GM12865 (cell line): ENCODE measurements at regions not wholly inside any gene's neighbourhood (a gene's known extent, or its start where the extent isn't known, plus 50 kb on each side); places are given as distances from the start of the nearest gene placed in this dataset.

ENCODE experiments used
- DNase-seq: peaks from one replicate; pipeline ENCODE4 v3.0.0; 2010; ENCODE audit warnings: low read depth
- H3K4me3 ChIP-seq: 2 replicates; pipeline ENCODE4 v1.5.1; 2011; ENCODE audit warnings: mild to moderate bottlenecking, low read depth, low read length, control low read depth
- TF ChIP-seq, protein P1 (sequence below): IDR thresholded peaks from 2 replicates; pipeline ENCODE4 v1.5.1; 2011; ENCODE audit warnings: low read length, control low read depth, low read depth, inconsistent platforms; ENCODE audit not compliant: insufficient read depth; ENCODE audit errors: missing control alignments

DNA sequence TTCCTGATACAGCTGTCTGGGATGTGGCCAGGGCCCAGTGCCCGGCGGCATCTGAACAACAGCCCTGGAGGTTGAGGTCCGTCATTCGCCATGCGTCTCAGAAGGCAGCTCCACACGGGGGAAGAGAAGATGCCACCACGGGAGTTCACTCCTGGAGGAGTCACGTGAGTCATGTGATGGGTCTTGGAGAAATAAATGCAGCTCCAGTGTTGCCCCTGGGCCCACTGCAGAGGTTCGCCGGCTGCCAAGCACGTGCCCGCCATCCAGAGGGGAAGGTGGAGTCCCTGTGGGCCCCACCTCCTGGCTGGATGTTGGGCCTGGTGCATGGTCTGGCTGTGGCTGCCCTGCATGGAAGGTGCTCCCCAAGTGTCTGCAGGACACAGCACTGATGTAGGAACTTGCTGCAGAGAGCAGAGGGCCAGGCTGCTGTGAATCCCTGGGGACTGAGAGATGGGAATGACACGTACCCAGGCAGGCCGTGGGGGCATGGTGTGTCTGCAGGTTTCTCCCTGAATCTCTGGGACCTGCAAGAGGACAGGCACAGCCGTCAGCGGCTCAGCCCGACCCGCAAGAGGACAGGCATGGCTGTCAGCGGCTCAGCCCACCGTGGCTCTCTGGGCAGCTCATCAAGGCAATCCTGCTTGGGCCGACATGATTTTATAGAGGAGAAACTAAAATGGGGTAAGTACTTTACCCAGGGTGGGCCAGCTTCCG lies 418.3 kb upstream of the IRX4 start:
- TF ChIP-seq, protein P1, sequence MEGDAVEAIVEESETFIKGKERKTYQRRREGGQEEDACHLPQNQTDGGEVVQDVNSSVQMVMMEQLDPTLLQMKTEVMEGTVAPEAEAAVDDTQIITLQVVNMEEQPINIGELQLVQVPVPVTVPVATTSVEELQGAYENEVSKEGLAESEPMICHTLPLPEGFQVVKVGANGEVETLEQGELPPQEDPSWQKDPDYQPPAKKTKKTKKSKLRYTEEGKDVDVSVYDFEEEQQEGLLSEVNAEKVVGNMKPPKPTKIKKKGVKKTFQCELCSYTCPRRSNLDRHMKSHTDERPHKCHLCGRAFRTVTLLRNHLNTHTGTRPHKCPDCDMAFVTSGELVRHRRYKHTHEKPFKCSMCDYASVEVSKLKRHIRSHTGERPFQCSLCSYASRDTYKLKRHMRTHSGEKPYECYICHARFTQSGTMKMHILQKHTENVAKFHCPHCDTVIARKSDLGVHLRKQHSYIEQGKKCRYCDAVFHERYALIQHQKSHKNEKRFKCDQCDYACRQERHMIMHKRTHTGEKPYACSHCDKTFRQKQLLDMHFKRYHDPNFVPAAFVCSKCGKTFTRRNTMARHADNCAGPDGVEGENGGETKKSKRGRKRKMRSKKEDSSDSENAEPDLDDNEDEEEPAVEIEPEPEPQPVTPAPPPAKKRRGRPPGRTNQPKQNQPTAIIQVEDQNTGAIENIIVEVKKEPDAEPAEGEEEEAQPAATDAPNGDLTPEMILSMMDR: no peak
- DNase-seq: no peak
- H3K4me3 ChIP-seq: no peak overlapping the region

DNA sequence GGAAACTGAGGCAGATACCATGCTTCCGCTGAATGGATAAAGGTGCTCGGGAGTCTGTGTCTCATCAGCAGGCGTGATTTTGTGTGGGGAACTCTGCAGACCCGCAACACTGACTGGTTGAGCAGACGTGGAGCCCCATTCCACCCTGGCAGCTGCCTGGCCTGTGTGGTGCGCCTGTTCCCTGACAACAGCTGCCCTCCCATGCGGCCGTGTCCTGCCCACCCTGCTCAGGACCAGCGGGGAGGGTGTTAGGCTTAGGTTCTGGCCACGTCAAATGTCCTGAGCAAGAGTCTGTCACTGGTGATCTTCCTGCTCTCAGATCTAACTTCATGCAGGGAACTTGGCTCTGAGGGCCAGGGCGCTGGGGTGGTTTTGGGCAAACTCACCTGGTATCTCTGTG lies 417.7 kb upstream of the IRX4 start:
- DNase-seq: no peak
- TF ChIP-seq, protein P1: no peak
- H3K4me3 ChIP-seq: no peak overlapping the region

DNA sequence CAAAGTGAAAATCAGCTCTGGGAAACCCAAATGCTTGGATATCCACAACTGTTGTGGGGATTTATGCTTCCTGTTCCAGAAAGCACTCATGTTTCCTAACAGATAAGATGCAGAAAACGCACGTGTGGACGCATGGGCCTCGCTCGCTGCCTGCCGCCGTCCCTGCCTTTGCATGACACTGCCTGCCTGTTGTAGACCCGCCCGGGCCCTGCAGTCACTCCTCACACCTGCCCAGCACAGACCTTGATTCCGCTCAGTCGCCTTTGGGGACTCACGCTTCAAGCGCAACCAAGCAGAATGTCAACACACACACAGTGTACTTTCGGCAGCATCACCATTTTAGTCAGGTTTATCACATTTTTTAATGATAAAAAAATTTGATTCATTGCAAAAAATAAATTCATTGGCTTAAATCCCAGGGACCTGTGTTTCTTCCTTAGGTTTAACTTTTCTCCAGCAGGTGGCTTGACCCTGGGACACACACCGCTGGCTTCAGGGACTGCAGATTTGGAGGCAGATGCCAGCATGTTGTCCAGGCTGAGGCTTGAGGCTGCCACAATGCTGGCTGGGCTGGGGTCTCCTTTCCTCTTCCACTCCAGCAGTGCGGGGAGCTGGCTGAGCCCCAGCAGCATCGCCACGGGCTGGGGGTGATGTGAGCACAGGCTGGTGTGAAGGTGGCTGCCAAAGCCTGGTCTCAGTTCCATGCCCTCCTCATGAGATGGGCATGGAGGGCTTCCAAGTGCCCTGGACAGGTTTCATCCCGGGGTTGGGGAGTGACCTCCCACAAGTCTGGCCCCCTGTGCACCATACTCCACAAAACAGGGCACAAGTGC lies 416.9 kb upstream of the IRX4 start:
- DNase-seq: no peak
- TF ChIP-seq, protein P1: no peak
- no peak overlapping the region for H3K4me3 ChIP-seq

DNA sequence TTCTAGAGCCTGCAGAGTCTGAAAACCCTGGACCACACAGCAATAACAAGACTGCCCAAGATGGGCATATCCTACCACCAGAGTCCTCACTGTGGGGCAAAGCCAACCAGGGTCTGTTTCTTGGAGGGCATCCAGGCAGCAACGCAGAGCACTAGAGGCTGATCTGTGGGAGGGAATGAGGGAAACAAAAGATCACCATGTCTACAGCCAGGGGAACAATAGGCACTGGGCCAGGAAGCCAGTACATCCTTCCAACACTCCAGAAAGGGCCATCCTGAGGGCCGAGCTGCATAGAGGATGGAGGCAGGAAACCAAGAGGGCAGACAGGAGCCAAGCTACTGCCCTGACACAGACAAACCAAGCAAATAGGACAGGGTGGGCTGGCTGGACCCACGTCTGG lies 416.1 kb upstream of the IRX4 start:
- no peak for DNase-seq
- TF ChIP-seq, protein P1: no peak
- H3K4me3 ChIP-seq: no peak overlapping the region

DNA sequence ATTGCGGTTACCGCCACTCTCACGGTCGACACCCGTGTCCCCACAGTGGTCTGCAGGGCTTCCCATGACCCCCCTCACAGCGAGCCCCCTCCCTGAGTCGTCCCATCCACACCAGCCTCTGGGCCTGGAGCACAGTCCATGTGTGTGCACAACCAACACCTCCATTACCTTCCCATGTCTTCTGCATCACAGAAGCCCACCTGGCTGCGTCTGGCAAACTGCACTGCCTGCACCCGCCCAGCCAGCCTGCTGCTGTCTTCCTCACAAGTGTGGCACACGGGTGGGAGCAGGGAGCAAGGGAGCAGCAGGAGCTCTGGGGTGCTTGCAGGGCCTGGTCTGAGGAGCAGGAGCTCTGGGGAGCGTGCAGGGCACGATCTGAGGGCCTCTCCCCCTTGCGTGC lies 415.3 kb upstream of the IRX4 start:
- no peak overlapping the region for H3K4me3 ChIP-seq
- DNase-seq: no peak
- TF ChIP-seq, protein P1: no peak

DNA sequence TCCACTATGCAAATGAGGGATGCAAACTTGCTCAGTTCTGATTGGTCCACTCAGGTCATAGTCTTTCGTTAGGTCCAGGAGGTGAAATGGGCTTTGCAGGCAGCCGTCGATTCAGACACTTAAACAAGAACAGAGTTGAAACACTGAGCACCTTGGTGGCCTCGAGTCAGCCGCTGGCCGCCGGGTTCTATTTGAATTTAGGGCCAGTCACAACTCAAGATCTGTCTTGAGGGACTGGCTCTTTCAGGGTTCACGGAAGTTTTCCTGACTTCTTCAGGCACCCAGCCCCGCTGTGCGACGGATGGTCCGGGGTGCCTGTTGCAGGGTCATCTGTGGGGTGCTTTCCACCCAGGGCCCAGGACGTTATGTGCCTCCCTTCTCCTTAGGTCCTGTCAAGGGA lies 412.8 kb upstream of the IRX4 start:
- DNase-seq: no peak
- no peak overlapping the region for H3K4me3 ChIP-seq
- TF ChIP-seq, protein P1: no peak
